ENCODE measurements at regions not wholly inside any gene's neighbourhood (a gene's known extent, or its start where the extent isn't known, plus 50 kb on each side); places are given as distances from the start of the nearest gene placed in this dataset.
"Not testable (repeated sequence)": the region's sequence is repeated elsewhere in the genome, so short reads cannot be mapped to it uniquely, and the experiment has no call there.

DNA sequence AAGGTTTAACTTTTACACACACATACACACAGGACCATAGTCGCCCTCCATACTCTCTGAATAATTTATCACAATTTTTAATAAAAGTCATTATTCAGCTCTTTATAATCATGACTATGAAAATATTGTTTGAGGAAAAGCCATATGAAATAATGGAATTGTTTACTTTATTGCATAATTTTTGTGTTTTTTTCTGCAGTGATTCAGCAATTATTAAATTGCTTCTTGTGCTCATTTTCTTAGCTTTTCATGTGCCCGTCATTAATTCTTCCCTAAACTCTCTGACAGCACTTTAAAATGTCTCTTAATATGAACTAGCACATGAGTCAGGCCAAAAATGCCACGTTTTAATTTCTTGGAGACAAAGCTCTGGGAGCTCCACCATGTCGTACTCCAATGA, 77.5 kb upstream of the ALX4 start:
- DNase-seq (ENCODE audit: low spot score), result no peak
- no peak for ATAC-seq (ENCODE audit: low FRiP score)
- TF ChIP-seq, protein P1, sequence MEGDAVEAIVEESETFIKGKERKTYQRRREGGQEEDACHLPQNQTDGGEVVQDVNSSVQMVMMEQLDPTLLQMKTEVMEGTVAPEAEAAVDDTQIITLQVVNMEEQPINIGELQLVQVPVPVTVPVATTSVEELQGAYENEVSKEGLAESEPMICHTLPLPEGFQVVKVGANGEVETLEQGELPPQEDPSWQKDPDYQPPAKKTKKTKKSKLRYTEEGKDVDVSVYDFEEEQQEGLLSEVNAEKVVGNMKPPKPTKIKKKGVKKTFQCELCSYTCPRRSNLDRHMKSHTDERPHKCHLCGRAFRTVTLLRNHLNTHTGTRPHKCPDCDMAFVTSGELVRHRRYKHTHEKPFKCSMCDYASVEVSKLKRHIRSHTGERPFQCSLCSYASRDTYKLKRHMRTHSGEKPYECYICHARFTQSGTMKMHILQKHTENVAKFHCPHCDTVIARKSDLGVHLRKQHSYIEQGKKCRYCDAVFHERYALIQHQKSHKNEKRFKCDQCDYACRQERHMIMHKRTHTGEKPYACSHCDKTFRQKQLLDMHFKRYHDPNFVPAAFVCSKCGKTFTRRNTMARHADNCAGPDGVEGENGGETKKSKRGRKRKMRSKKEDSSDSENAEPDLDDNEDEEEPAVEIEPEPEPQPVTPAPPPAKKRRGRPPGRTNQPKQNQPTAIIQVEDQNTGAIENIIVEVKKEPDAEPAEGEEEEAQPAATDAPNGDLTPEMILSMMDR (IDR thresholded peaks at IDR 0.05), result no peak

DNA sequence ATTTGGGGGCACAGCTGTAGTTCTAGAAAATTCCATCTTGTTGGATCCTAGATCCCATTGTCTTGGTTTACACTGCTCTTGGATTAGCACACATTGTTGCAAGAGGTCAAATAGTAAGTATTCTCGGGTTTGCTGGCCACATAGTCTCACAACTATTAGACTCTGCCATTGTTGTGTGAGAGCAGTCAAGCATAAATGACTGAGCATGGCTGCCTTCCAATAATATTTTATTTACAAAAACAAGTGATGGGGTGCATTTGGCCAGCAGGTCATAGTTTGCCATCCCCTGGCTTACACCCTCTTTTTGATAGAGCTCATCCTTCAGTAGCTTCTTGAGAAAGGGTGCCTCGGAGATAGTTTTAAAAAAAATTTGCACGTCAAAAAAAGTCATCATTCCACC, 77.9 kb upstream of the ALX4 start:
- ATAC-seq (ENCODE audit: low FRiP score) (no peak), DNase-seq (ENCODE audit: low spot score) (no peak)
- TF ChIP-seq, protein P1 (IDR thresholded peaks at IDR 0.05), result no peak

DNA sequence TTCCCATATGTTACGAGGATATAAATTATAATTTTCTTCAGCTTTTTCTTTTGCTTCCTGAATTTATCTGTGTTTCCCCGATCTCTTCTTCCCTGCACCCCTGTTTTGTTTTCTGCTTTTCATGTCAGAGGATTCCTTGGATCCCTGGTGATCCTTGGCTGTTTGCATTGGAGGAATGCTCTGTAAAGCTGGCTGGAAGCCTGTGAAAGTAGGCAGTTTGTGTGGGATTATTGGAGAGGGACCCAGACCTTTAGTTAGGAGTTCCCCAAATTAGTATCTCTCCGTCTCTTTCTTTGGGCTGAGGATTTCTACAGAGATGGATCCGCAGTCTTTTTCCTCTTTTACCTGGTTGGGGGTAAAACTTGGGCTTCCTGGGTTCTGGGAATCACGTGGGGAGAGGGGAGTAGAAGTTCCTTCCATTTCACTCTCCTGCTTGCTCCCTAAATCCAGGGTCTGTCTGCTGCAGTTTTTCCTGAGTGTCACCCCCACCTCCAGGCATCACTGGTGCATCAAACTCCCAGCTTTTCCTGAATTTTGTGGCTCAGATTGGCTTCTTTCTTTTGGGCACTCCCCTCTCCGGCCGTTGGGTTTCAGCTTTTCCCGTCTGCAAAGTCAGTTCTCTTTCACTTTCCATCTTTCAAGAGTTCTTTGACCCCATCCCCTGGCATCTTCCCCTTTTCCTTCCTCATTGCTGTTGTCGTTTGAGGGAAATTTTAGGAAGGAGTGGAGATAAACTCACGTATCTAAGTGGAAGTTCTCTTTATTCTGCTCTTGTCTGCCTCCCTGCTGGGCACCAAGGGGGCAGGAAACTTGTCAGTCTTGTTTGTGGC, 79.1 kb upstream of the ALX4 start:
- TF ChIP-seq, protein P1 (IDR thresholded peaks at IDR 0.05), result no peak
- DNase-seq (ENCODE audit: low spot score), result no peak
- ATAC-seq (ENCODE audit: low FRiP score), result no peak

DNA sequence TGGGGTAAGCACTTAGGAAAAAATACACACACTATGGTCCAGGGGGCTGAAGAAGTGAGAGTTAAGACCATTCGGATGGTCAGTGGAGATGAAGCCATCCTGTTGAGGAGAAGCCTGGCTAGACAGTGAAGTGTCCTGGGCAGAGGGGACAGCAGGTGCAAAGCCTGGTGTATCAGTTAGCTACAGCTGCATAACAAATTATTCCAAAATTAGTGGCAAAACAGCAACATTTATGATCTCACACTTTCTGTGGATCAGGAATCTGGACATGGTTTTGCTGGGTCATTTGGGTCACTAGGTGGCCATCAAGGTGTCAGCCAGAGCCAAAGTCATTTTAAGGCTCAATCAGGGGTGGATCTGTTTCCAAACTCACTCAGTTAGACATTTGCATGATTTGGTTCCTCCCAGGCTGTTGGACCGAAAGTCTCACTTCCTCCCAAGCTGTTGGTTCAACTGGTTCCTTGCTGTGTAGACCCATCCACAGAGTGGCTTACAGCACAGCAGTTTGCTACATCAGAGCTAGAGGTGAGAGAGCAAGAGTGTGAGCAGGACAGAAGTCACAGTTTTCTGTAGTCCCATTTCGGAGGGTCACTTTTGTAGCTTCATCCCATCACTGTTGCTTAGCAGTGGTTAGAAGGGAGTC, 80.1 kb upstream of the ALX4 start:
- TF ChIP-seq, protein P1 (IDR thresholded peaks at IDR 0.05), result no peak

GRCh38 chr11:44391004-44391403, 81.1 kb upstream of the ALX4 start:
- DNase-seq (ENCODE audit: low spot score); ATAC-seq (ENCODE audit: low FRiP score): not testable (repeated sequence)

More for the DNA sequence above, 80.1 kb upstream of the ALX4 start:
- ATAC-seq (ENCODE audit: low FRiP score) (no peak), DNase-seq (ENCODE audit: low spot score) (no peak)

DNA sequence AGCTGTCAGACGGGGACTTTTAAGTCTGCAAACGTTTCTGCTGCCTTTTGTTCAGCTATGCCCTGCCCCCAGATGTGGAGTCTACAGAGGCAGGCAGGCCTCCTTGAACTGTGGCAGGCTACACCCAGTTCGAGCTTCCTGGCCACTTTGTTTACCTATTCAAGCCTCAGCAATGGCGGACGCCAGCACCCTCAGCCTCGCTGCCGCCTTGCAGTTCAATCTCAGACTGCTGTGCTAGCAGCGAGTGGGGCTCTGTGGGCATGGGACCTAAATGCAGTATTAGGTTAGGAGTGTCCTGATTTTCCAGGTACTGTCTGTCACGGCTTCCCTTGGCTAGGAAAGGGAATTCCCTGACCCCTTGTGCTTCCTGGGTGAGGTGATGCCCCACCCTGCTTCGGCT, 86.8 kb upstream of the ALX4 start:
- ATAC-seq (ENCODE audit: low FRiP score); DNase-seq (ENCODE audit: low spot score): not testable (repeated sequence)

DNA sequence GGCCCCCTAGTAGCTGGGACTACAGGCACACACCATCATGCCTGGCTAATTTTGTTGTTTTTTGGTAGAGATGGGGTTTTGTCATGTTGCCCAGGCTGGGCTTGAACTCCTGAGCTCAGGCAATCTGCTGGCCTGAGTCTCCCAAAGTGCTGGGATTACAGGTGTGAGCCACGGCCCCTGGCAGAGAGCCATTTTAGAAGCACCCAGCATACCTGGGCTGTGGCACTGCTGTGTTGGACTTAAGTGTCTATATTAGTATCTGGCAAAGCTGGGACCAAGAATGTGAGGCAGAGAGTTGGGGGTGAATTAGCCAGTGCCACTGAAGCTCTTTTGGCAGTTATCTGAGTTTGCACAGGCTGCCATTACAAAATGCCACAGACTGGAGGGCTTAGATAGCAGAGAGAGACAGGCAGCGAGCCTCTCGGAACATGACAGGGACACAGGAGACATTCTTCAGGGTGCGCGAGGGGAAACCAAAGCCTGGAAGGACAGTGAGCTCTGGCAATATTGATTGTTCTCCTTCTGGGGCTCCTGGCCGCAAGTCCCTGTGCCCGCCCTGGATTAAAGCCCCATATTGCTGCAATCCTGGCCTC, 87.7 kb upstream of the ALX4 start:
- TF ChIP-seq, protein P1 (IDR thresholded peaks at IDR 0.05), result no peak
- no peak for DNase-seq (ENCODE audit: low spot score)
- no peak for ATAC-seq (ENCODE audit: low FRiP score)

Measured in omental fat pad (tissue), 3 donors.